GM23248 (cell line): ENCODE measurements at regions not wholly inside any gene's neighbourhood (a gene's known extent, or its start where the extent isn't known, plus 50 kb on each side); places are given as distances from the start of the nearest gene placed in this dataset.

Experiments
- EZH2 ChIP-seq: fragments of 200-600 bp; sonication (generic); IDR thresholded peaks from 2 replicates; pipeline ENCODE4 v1.6.1; 2018; ENCODE audit warnings: antibody characterized with exemption, mild to moderate bottlenecking; ENCODE audit not compliant: insufficient read depth, poor library complexity, severe bottlenecking
- EZH2phosphoT487 ChIP-seq: fragments of 200-600 bp; sonication (generic); IDR thresholded peaks from 2 replicates; pipeline ENCODE4 v1.6.1; 2018; ENCODE audit warnings: antibody characterized with exemption, moderate library complexity, mild to moderate bottlenecking, low read depth; ENCODE audit not compliant: insufficient read depth

GRCh38 chr2:107534926-107535325 lies 291.8 kb upstream of the RGPD4 start:
- no peak for TF ChIP-seq EZH2phosphoT487
- TF ChIP-seq EZH2 = no peak
